ENCODE measurements at regions not wholly inside any gene's neighbourhood (a gene's known extent, or its start where the extent isn't known, plus 50 kb on each side); places are given as distances from the start of the nearest gene placed in this dataset.
A peak's percentile ranks its signal among the peaks of the same experiment; 100 is the strongest.

GRCh38 chr1:244319283-244320132 is 132.2 kb downstream of the ADSS2 start (continued):
- TF ChIP-seq RELA (IDR thresholded peaks at IDR 0.05; ENCODE audit: borderline replicate concordance, partially characterized antibody), result no peak
- TF ChIP-seq SUZ12 (IDR thresholded peaks at IDR 0.05; ENCODE audit: unreplicated experiment), result no peak
- no peak for TF ChIP-seq PBX3 (IDR thresholded peaks at IDR 0.05; ENCODE audit: insufficient replicate concordance, low read depth, low read length)
- no peak for TF ChIP-seq NR2F1 (conservative IDR thresholded peaks at IDR 0.05)
- TF ChIP-seq FOS (IDR thresholded peaks at IDR 0.05; ENCODE audit: borderline replicate concordance, extremely low read depth, insufficient read length), result no peak
- no peak for TF ChIP-seq RAD21 (IDR thresholded peaks at IDR 0.05; ENCODE audit: insufficient read depth, low read depth, low read length)
- TF ChIP-seq PAX8 (IDR thresholded peaks at IDR 0.05), result no peak
- 0 out of 2 replicates have a peak, but pooled peaks have one; percentile 23 for TF ChIP-seq ZNF217 (IDR thresholded peaks at IDR 0.05)
- peak; percentile 70 for TF ChIP-seq CBX5 (IDR thresholded peaks at IDR 0.05; ENCODE audit: low read depth)
- peak; percentile 94 for TF ChIP-seq YY1 (IDR thresholded peaks at IDR 0.05; ENCODE audit: low read depth, low read length)
- no peak for TF ChIP-seq HDGF (IDR thresholded peaks at IDR 0.05)
- no peak for TF ChIP-seq RBBP5 (conservative IDR thresholded peaks at IDR 0.05)
- no peak; the same call in 1 of the 2 replicates for TF ChIP-seq RCOR1 (conservative IDR thresholded peaks at IDR 0.05; ENCODE audit: low read depth, low read length)
- TF ChIP-seq POU2F2 (IDR thresholded peaks at IDR 0.05; ENCODE audit: borderline replicate concordance, low read depth, low read length), result peak; percentile 83; the same call in 1 of the 3 replicates
- no peak for TF ChIP-seq USF2 (IDR thresholded peaks at IDR 0.05; ENCODE audit: borderline replicate concordance, low read depth, low read length)
- TF ChIP-seq NR2C1 (IDR thresholded peaks at IDR 0.05), result no peak
- TF ChIP-seq, protein P1, sequence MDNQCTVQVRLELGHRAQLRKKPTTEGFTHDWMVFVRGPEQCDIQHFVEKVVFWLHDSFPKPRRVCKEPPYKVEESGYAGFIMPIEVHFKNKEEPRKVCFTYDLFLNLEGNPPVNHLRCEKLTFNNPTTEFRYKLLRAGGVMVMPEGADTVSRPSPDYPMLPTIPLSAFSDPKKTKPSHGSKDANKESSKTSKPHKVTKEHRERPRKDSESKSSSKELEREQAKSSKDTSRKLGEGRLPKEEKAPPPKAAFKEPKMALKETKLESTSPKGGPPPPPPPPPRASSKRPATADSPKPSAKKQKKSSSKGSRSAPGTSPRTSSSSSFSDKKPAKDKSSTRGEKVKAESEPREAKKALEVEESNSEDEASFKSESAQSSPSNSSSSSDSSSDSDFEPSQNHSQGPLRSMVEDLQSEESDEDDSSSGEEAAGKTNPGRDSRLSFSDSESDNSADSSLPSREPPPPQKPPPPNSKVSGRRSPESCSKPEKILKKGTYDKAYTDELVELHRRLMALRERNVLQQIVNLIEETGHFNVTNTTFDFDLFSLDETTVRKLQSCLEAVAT (IDR thresholded peaks at IDR 0.05), result 0 out of 2 replicates have a peak, but pooled peaks have one; percentile 33
- no peak for TF ChIP-seq MYC (IDR thresholded peaks at IDR 0.05; ENCODE audit: insufficient read depth, insufficient read length, insufficient replicate concordance, low read length, severe bottlenecking)
- TF ChIP-seq HDAC2 (IDR thresholded peaks at IDR 0.05), result no peak
- TF ChIP-seq, protein P2, sequence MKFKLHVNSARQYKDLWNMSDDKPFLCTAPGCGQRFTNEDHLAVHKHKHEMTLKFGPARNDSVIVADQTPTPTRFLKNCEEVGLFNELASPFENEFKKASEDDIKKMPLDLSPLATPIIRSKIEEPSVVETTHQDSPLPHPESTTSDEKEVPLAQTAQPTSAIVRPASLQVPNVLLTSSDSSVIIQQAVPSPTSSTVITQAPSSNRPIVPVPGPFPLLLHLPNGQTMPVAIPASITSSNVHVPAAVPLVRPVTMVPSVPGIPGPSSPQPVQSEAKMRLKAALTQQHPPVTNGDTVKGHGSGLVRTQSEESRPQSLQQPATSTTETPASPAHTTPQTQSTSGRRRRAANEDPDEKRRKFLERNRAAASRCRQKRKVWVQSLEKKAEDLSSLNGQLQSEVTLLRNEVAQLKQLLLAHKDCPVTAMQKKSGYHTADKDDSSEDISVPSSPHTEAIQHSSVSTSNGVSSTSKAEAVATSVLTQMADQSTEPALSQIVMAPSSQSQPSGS (IDR thresholded peaks at IDR 0.05; ENCODE audit: low read length), result no peak; the same call in 1 of the 2 replicates
- TF ChIP-seq ATF7 (IDR thresholded peaks at IDR 0.05; ENCODE audit: low read depth), result peak; percentile 23; the same call in 1 of the 2 replicates
- TF ChIP-seq CBX3 (IDR thresholded peaks at IDR 0.05; ENCODE audit: borderline replicate concordance, low read depth), result no peak
- TF ChIP-seq GABPA (IDR thresholded peaks at IDR 0.05; ENCODE audit: low read depth), result 0 out of 2 replicates have a peak, but pooled peaks have one; percentile 31
- TF ChIP-seq SREBF2 (IDR thresholded peaks at IDR 0.05; ENCODE audit: low read length), result no peak
- no peak for TF ChIP-seq JUNB (IDR thresholded peaks at IDR 0.05)
- TF ChIP-seq MEF2B (IDR thresholded peaks at IDR 0.05; ENCODE audit: partially characterized antibody, poor library complexity, severe bottlenecking), result peak; percentile 53
- TF ChIP-seq HDAC6 (IDR thresholded peaks at IDR 0.05; ENCODE audit: unreplicated experiment), result no peak
- TF ChIP-seq BACH1 (IDR thresholded peaks at IDR 0.05; ENCODE audit: borderline replicate concordance), result no peak
